Activated B cell treated with CpG ODN at 0.5 μM for 24 hours (primary cell): ENCODE measurements at regions not wholly inside any gene's neighbourhood (a gene's known extent, or its start where the extent isn't known, plus 50 kb on each side); places are given as distances from the start of the nearest gene placed in this dataset.

Source experiments
- ATAC-seq: fragments of 200-7000 bp; cut with Tn5 transposase; one replicate; pipeline ENCODE4 v1.10.0; 2021; ENCODE audit warnings: low read depth, mild to moderate bottlenecking, moderate library complexity
- CTCF ChIA-PET: fragments of 350-600 bp; sonication (Branson Sonifier 250); formaldehyde crosslinking; loops from one replicate; lab custom pipeline; 2021; ENCODE audit warnings: antibody characterized with exemption; lab: Charles Lee
- POLR2A ChIA-PET: fragments of 350-600 bp; sonication (Branson Sonifier 250); formaldehyde crosslinking; loops from one replicate; lab custom pipeline; 2021; ENCODE audit warnings: antibody characterized with exemption; lab: Charles Lee
- DNase-seq: peaks from one replicate; pipeline ENCODE4 v3.0.0; 2022
- H3K27ac Mint-ChIP-seq: one replicate; pipeline ENCODE4 v1.8.0; 2020; ENCODE audit warnings: mixed read lengths
- H3K27me3 Mint-ChIP-seq: one replicate; pipeline ENCODE4 v1.8.0; 2021; ENCODE audit warnings: mixed read lengths
- H3K36me3 Mint-ChIP-seq: one replicate; pipeline ENCODE4 v1.8.0; 2021; ENCODE audit warnings: low read depth, mixed read lengths
- H3K4me1 Mint-ChIP-seq: one replicate; pipeline ENCODE4 v1.8.0; 2021; ENCODE audit warnings: mixed read lengths
- H3K4me3 Mint-ChIP-seq: one replicate; pipeline ENCODE4 v1.8.0; 2020; ENCODE audit warnings: mild to moderate bottlenecking, mixed read lengths
- H3K9me3 Mint-ChIP-seq: one replicate; pipeline ENCODE4 v1.8.0; 2020; ENCODE audit warnings: mixed read lengths
- CTCF ChIP-seq: fragments of 200-600 bp; IDR thresholded peaks from one replicate; pipeline ENCODE4 v1.8.0; 2022; ENCODE audit warnings: antibody characterized with exemption, mild to moderate bottlenecking
- intact Hi-C: fragments of 100-400 bp; cut with micrococcal nuclease; formaldehyde crosslinking; loops from one replicate; pipeline ENCODE4 v1.15.1; 2024

DNA sequence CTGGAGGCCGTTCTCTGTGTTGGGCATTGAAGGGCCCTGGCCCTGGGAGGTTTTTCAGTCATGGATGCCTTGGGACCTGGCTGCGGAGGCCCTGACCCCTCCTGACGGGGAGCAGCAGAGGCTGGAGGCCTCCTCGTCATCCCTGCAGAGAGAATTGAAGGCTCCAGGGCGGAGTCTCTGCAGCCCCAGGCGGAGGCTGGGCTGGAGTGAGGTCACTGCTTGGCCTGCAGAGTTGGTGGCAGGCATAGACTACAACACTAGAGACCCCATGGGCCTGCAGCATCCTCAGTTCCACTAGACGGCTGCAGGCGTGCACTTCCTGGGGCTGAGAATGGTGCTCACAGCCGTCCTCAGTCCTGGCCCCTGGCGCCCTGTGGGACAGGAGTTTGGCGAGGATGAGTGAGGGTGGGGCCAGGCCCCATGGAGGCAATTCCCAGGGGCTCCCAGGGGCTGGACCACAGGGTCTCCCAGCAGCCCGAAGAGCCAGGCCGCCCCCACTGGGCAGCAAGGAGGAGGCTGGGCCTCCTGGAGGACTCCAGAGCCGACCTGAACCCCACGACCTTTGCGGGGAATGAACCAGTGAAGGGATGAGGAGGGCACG lies 1194.9 kb downstream of the BRD1 start:
- no peak overlapping the region for H3K27ac Mint-ChIP-seq

DNA sequence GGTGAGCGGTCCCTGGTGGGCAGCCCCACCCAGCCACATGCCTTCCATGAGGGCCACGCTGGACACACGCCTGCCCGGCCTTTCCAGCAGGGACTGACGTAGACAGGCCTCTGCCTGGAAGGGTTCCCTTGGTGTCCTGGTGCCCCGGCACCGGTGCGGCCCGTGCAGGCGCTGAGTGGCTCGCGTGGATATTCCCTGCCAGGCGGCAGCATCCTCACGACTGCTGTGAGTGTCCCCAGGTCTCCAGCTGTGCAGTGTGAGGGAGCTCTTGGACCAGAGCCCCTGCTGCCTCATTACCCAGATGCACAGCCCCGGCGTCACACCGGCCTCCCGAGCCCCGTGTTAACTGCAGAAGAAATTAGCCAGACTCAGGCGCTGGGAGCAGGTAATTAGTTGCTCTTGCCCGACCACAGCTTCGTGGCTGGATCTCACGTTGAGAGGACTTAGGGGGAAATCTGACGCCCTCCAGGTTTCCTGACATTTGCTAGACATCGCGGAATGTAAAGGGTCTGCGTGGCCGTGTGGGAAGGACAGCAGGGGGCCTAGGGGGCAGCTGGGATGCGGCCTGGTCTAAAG lies 1196.3 kb downstream of the BRD1 start:
- DNase-seq = no peak
- no peak for ATAC-seq
- no peak overlapping the region for H3K27ac Mint-ChIP-seq
- ChIA-PET CTCF (no interaction called here), POLR2A (no interaction called here)
- H3K9me3 Mint-ChIP-seq = no peaks in the 10 kb centered on the region
- H3K4me3 Mint-ChIP-seq = no peak overlapping the region
- no peaks in the 10 kb centered on the region for H3K27me3 Mint-ChIP-seq
- H3K4me1 Mint-ChIP-seq = peaks cover 8% of the 10 kb centered on the region
- intact Hi-C loops = no loop called here
- no peaks in the 10 kb centered on the region for H3K36me3 Mint-ChIP-seq
- no peak for TF ChIP-seq CTCF

More for the DNA sequence above, 1194.9 kb downstream of the BRD1 start:
- Mint-ChIP-seq H3K9me3 (no peaks in the 10 kb centered on the region), H3K36me3 (no peaks in the 10 kb centered on the region), H3K4me3 (no peak overlapping the region), H3K27me3 (no peaks in the 10 kb centered on the region), H3K4me1 (peaks cover 10% of the 10 kb centered on the region)
- TF ChIP-seq CTCF = no peak
- DNase-seq (no peak), ATAC-seq (no peak)
- ChIA-PET POLR2A (no interaction called here), CTCF (no interaction called here)
- intact Hi-C loops = no loop called here

GRCh38 chr22:48630848-48631247 lies 1196.8 kb downstream of the BRD1 start:
- Mint-ChIP-seq H3K4me1 (peaks cover 2% of the 10 kb centered on the region), H3K4me3 (no peak overlapping the region), H3K36me3 (no peaks in the 10 kb centered on the region), H3K27me3 (no peaks in the 10 kb centered on the region), H3K27ac (no peak overlapping the region), H3K9me3 (no peaks in the 10 kb centered on the region)
- DNase-seq (no peak), ATAC-seq (no peak)
- intact Hi-C loops = no loop called here
- ChIA-PET CTCF (no interaction called here), POLR2A (no interaction called here)
- no peak for TF ChIP-seq CTCF

DNA sequence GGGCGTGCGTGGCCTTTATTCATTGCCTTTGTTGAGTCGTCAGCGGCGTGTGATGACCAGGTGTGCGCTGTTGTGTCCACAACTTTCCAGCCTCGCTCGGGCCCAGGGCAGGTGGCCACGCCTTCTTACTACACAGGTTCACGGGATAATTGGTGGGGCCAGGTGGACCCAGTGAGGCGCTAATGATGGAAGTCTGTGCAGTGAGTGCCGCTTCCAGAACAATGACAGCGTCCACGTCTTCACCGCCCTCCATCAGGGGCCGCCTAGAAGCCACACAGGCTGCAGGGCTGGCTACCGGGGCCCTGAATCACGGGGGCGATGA lies 1197.3 kb downstream of the BRD1 start:
- H3K27ac Mint-ChIP-seq = no peak overlapping the region
- ChIA-PET CTCF (no interaction called here), POLR2A (no interaction called here)
- ATAC-seq (no peak), DNase-seq (no peak)
- no peaks in the 10 kb centered on the region for H3K36me3 Mint-ChIP-seq
- no peak overlapping the region for H3K4me3 Mint-ChIP-seq
- intact Hi-C loops = no loop called here
- H3K9me3 Mint-ChIP-seq = no peaks in the 10 kb centered on the region
- H3K27me3 Mint-ChIP-seq = no peaks in the 10 kb centered on the region
- no peak for TF ChIP-seq CTCF
- H3K4me1 Mint-ChIP-seq = no peaks in the 10 kb centered on the region

DNA sequence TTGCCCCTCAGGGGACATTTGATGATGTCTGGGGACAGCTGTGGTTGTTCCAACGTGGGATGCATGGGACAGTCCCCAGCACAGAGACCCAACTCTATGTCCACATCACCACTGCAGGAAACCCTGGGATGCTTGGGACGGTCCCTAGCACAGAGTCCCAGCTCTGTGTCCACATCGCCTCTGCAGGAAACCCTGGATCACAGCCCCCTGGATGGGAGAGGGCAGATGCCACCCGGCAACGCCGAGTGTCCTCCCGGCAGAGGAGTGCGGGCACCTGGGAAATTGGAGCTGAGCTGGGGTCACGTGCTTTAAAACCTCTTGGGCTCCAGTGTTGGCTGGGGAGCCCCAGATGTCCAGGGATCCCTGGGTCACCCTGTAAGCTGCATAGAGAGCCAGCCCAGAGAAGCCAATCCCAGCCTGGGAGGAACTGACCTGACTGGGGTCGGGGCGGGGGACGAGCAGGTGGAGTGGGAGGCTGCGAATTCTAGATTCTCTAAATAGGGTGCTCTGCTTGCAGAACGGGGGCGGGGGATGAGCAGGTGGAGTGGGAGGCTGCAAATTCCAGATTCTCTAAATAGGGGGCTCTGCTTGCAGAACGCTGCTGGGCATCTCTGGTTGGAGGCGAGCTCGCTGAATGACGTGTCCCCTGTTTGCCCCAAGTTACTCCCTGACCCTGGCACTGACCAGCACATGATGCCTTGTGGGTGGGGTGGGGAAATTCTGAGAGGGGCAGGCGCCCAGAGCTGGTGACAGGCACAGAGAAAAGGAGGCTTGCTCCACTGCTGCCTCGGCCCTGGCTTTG lies 1197.8 kb downstream of the BRD1 start:
- H3K27ac Mint-ChIP-seq = no peak overlapping the region
- CTCF ChIA-PET = no interaction called here
- no peaks in the 10 kb centered on the region for H3K27me3 Mint-ChIP-seq
- TF ChIP-seq CTCF = no peak
- POLR2A ChIA-PET = no interaction called here
- no peak overlapping the region for H3K4me3 Mint-ChIP-seq
- H3K9me3 Mint-ChIP-seq = no peaks in the 10 kb centered on the region
- H3K36me3 Mint-ChIP-seq = no peaks in the 10 kb centered on the region
- intact Hi-C loops = no loop called here
- no peak for ATAC-seq
- no peak for DNase-seq
- H3K4me1 Mint-ChIP-seq = no peaks in the 10 kb centered on the region
